Heart right ventricle (tissue), 16 donors: ENCODE measurements at regions not wholly inside any gene's neighbourhood (a gene's known extent, or its start where the extent isn't known, plus 50 kb on each side); places are given as distances from the start of the nearest gene placed in this dataset.

Experiments used
- ATAC-seq, 8 donors: fragments of 200-7000 bp; cut with Tn5 transposase; one replicate each; pipeline ENCODE4 v1.9.1; 2020; ENCODE audit warnings: mild to moderate bottlenecking in 8 of 8, moderate library complexity in 8 of 8, moderate number of reproducible peaks in 1 of 8
- DNase-seq, 2 donors: peaks; one replicate each; pipeline ENCODE4 v3.0.0-alpha.2; 2020
- H3K27ac ChIP-seq, 10 donors: fragments of 200-600 bp; sonication (generic) in 2 of 10; one replicate each; pipeline versions ENCODE4 v1.5.0 to v1.8.0; 2020 to 2022; ENCODE audit warnings: mild to moderate bottlenecking in 3 of 10
- H3K27me3 ChIP-seq, 7 donors: fragments of 200-600 bp; one replicate each; pipeline ENCODE4 v1.8.0; 2021 to 2022; ENCODE audit warnings: mild to moderate bottlenecking in 2 of 7
- H3K36me3 ChIP-seq, 9 donors: fragments of 200-600 bp; sonication (generic) in 1 of 9; one replicate each; pipeline versions ENCODE4 v1.5.0 to v1.8.0; 2020 to 2022; ENCODE audit warnings: mild to moderate bottlenecking in 2 of 9
- H3K4me1 ChIP-seq, 9 donors: fragments of 200-600 bp; sonication (generic) in 1 of 9; one replicate each; pipeline versions ENCODE4 v1.5.0 to v1.8.0; 2020 to 2022; ENCODE audit warnings: mild to moderate bottlenecking in 4 of 9
- H3K4me3 ChIP-seq, 10 donors: fragments of 200-600 bp; sonication (generic) in 2 of 10; one replicate each; pipeline versions ENCODE4 v1.5.0 to v1.8.0; 2020 to 2022; ENCODE audit warnings: mild to moderate bottlenecking in 7 of 10, moderate library complexity in 2 of 10
- H3K9me3 ChIP-seq, 11 donors: fragments of 200-600 bp in 10 of 11; sonication (generic) in 2 of 11; one replicate each; pipeline versions ENCODE4 v1.5.0 to v1.8.0; 2013 to 2022; ENCODE audit warnings: mild to moderate bottlenecking in 2 of 11, control low read depth in 1 of 11, moderate library complexity in 1 of 11
- CTCF ChIP-seq, 9 donors: fragments of 200-600 bp; sonication (generic) in 2 of 9; IDR thresholded peaks; one replicate each; pipeline versions ENCODE4 v1.5.0 to v1.8.0; 2021 to 2022; ENCODE audit warnings: antibody characterized with exemption in 9 of 9, mild to moderate bottlenecking in 5 of 9, moderate library complexity in 1 of 9
- WGBS, 2 donors: extraction: QIAGEN DNeasy Blood & Tissue Kit; methylation state at CpG; one replicate each; pipeline ENCODE4 v1.1.7; 2013; ENCODE audit warnings: inconsistent platforms in 1 of 2; 5-methylcytosine and 5-hydroxymethylcytosine counted together
- intact Hi-C, 10 donors: fragments of 100-400 bp; cut with DNase I; formaldehyde crosslinking; loops; one replicate each; pipeline versions ENCODE4 v1.11.1 to v1.14.2; 2022
- donor health status: Arrhythmogenic right ventricular cardiomyopathy.
- donor health status: ischemic (EF 13 %, LVEDD 7.1; RV severe dilation, severe dysfunction).
- donor health status: healthy with polysubstance abuse.
- donor health status: DM: no; HTN: yes; CAD: no.
- donor health status: DM: no; HTN: no; CAD: no.
- donor health status: ischemic (EF 25% LVEDD 6.9; RV normal size, moderate dysfunction).
- donor health status: ischemic (EF 25% LVEDD 5.7; RV mildly dilated, moderate dysfunction).
- donor health status: healthy.
- donor health status: DM: yes; HTN: yes; CAD: no.
- donor health status: Ischemic cardiomyopathy.
- donor health status: ischemic (EF 35%, LVEDD 5.7; RV mildly dilated, moderate dysfunction).
- donor health status: nonischemic (EF 11% LVEDD 7.7; RV severe dilation, severe dysfunction).
- donor health status: DM: yes; HTN: yes; CAD: no.
- donor health status: PGD.
- donor health status: ischemic (EF 29% LVEDD 5.4; RV normal size, mild dysfunction).
- donor health status: nonischemic (EF 23%, LVEDD 6.1; RV moderate dilation, normal function).

GRCh38 chr2:158041400-158041799 lies 60.3 kb upstream of the UPP2 start:
- H3K36me3 ChIP-seq: no peaks in the 10 kb centered on the region
- no peak for ATAC-seq
- TF ChIP-seq CTCF (IDR thresholded peaks at IDR 0.05): no peak
- no peaks in the 10 kb centered on the region for H3K27me3 ChIP-seq
- no peak overlapping the region for H3K4me3 ChIP-seq
- no peaks in the 10 kb centered on the region for H3K9me3 ChIP-seq
- WGBS, 2 donors: 75 to 81% methylated on average over 2 of the region's 2 CpGs
- intact Hi-C loops: loop anchor here in 2 of 10 donors (10.0 kb wide), 2 partner anchors 133 to 413 kb away; partner anchors contain the start of genes CCDC148 (in 2 of the 2) and PKP4 (in 2 of the 2)
- DNase-seq: no peak
- peak overlapping the region in 2 of 10 donors; percentile 61 to 67 for H3K27ac ChIP-seq
- peaks cover 0 to 27% (median 13%) of the 10 kb centered on the region in 9 donors for H3K4me1 ChIP-seq

GRCh38 chr2:158038901-158039300 lies 62.8 kb upstream of the UPP2 start:
- no peak for TF ChIP-seq CTCF (IDR thresholded peaks at IDR 0.05)
- peaks cover 0 to 27% (median 12%) of the 10 kb centered on the region in 9 donors for H3K4me1 ChIP-seq
- H3K4me3 ChIP-seq: no peak overlapping the region
- intact Hi-C loops: loop anchor here in 6 of 10 donors (2.0 to 10.0 kb wide), 6 partner anchors 126 to 626 kb away; partner anchors contain the start of genes CCDC148 (in 3 of the 6) and PKP4 (in 3 of the 6)
- no peak for ATAC-seq
- no peaks in the 10 kb centered on the region for H3K36me3 ChIP-seq
- peaks cover 0 to under 1% (median 0%) of the 10 kb centered on the region in 7 donors for H3K27me3 ChIP-seq
- no peak overlapping the region for H3K27ac ChIP-seq
- 90 to 97% methylated on average over 5 of the region's 5 CpGs for WGBS, 2 donors
- DNase-seq: no peak
- no peaks in the 10 kb centered on the region for H3K9me3 ChIP-seq

- no peaks in the 10 kb centered on the region for H3K36me3 ChIP-seq
- H3K9me3 ChIP-seq: no peaks in the 10 kb centered on the region
- WGBS, 2 donors: 29 to 41% methylated on average over 7 of the region's 7 CpGs
- ATAC-seq: peak; percentile 50 to 75 (median 68)
- peak; percentile 7 to 67 (median 52) for TF ChIP-seq CTCF (IDR thresholded peaks at IDR 0.05)
- no peak overlapping the region for H3K4me3 ChIP-seq
- no peak overlapping the region for H3K27ac ChIP-seq
- H3K4me1 ChIP-seq: peaks cover 0 to 6% (median 0%) of the 10 kb centered on the region in 9 donors
- intact Hi-C loops: loop anchor here in 6 of 10 donors (1.0 to 10.0 kb wide), 9 partner anchors 130 to 720 kb away; partner anchors contain the start of genes CCDC148 (in 3 of the 6) and PKP4 (in 3 of the 6)
- DNase-seq: peak in 1 of 2 donors; percentile 54
- H3K27me3 ChIP-seq: peaks cover 0 to 3% (median 0%) of the 10 kb centered on the region in 7 donors
Observed at GRCh38 chr2:158034198-158034866, 67.3 kb upstream of the UPP2 start.

- no peak for ATAC-seq
- 64 to 71% methylated on average over 4 of the region's 4 CpGs for WGBS, 2 donors
- intact Hi-C loops: loop anchor here in 6 of 10 donors (5.0 to 10.0 kb wide), 7 partner anchors 133 to 721 kb away; partner anchors contain the start of genes CCDC148 (in 3 of the 6) and PKP4 (in 3 of the 6)
Observed at GRCh38 chr2:158031371-158031770, 70.3 kb upstream of the UPP2 start.

More at GRCh38 chr2:158031371-158031770, 70.3 kb upstream of the UPP2 start:
- TF ChIP-seq CTCF (IDR thresholded peaks at IDR 0.05): no peak
- Histone ChIP-seq H3K4me3 (no peak overlapping the region), H3K27ac (no peak overlapping the region), H3K9me3 (no peaks in the 10 kb centered on the region), H3K36me3 (no peaks in the 10 kb centered on the region), H3K4me1 (peaks cover 0 to 6% (median 0%) of the 10 kb centered on the region in 9 donors), H3K27me3 (peaks cover 0 to 3% (median 0%) of the 10 kb centered on the region in 7 donors)
- DNase-seq: no peak
